CD8-positive, alpha-beta memory T cell (primary cell): ENCODE measurements at regions not wholly inside any gene's neighbourhood (a gene's known extent, or its start where the extent isn't known, plus 50 kb on each side); places are given as distances from the start of the nearest gene placed in this dataset.

ENCODE experiments used
- CTCF ChIA-PET: fragments of 350-600 bp; sonication (Branson Sonifier 250); formaldehyde crosslinking; loops from one replicate; lab custom pipeline; 2021; ENCODE audit warnings: antibody characterized with exemption; lab: Charles Lee
- POLR2A ChIA-PET: fragments of 350-600 bp; sonication (Branson Sonifier 250); formaldehyde crosslinking; loops from one replicate; lab custom pipeline; 2021; ENCODE audit warnings: antibody characterized with exemption; lab: Charles Lee
- DNase-seq, 5 donors: peaks; one replicate each; pipeline versions ENCODE4 v3.0.0 to v3.0.0-alpha.2; 2020 to 2022; ENCODE audit warnings: mixed read lengths in 1 of 5
- H3K27ac ChIP-seq: one replicate; pipeline ENCODE4 v1.7.0; 2013; ENCODE audit warnings: low read depth, mild to moderate bottlenecking, low read length, moderate library complexity
- H3K27me3 ChIP-seq: 2 replicates; pipeline ENCODE4 v1.7.0; 2013; ENCODE audit warnings: low read length, mild to moderate bottlenecking; ENCODE audit not compliant: insufficient read depth, poor library complexity, severe bottlenecking
- H3K36me3 ChIP-seq: 2 replicates; pipeline ENCODE4 v1.7.0; 2013; ENCODE audit warnings: mild to moderate bottlenecking, low read length, moderate library complexity; ENCODE audit not compliant: insufficient read depth
- H3K4me1 ChIP-seq: 2 replicates; pipeline ENCODE4 v1.7.0; 2013; ENCODE audit warnings: mild to moderate bottlenecking, low read length, moderate library complexity; ENCODE audit not compliant: insufficient read depth
- H3K4me3 ChIP-seq: 2 replicates; pipeline ENCODE4 v1.7.0; 2013; ENCODE audit warnings: mild to moderate bottlenecking, low read length
- H3K9me3 ChIP-seq: 2 replicates; pipeline ENCODE4 v1.7.0; 2013; ENCODE audit warnings: mild to moderate bottlenecking, low read length
- H3K27ac Mint-ChIP-seq, 8 donors: one replicate each; pipeline ENCODE4 v1.8.0; 2020 to 2021; ENCODE audit warnings: mixed read lengths in 8 of 8, mild to moderate bottlenecking in 6 of 8, inconsistent platforms in 3 of 8, moderate library complexity in 3 of 8
- H3K27me3 Mint-ChIP-seq, 2 donors: one replicate each; pipeline ENCODE4 v1.8.0; 2020 to 2021; ENCODE audit warnings: mixed read lengths in 2 of 2, mild to moderate bottlenecking in 1 of 2, moderate library complexity in 1 of 2
- H3K36me3 Mint-ChIP-seq, 3 donors: one replicate each; pipeline ENCODE4 v1.8.0; 2020 to 2021; ENCODE audit warnings: mixed read lengths in 3 of 3, inconsistent platforms in 1 of 3, mild to moderate bottlenecking in 1 of 3
- H3K4me1 Mint-ChIP-seq, 3 donors: one replicate each; pipeline ENCODE4 v1.8.0; 2020 to 2021; ENCODE audit warnings: mixed read lengths in 3 of 3, inconsistent platforms in 1 of 3, mild to moderate bottlenecking in 1 of 3
- H3K4me3 Mint-ChIP-seq, 7 donors: one replicate each; pipeline ENCODE4 v1.8.0; 2020 to 2021; ENCODE audit warnings: mixed read lengths in 7 of 7, mild to moderate bottlenecking in 6 of 7, moderate library complexity in 4 of 7, inconsistent platforms in 2 of 7
- H3K9me3 Mint-ChIP-seq, 5 donors: one replicate each; pipeline ENCODE4 v1.8.0; 2020 to 2022; ENCODE audit warnings: mixed read lengths in 5 of 5, mild to moderate bottlenecking in 3 of 5, moderate library complexity in 2 of 5, inconsistent platforms in 1 of 5

- Mint-ChIP-seq H3K4me1 (no peaks in the 10 kb centered on the region), H3K36me3 (no peaks in the 10 kb centered on the region), H3K9me3 (peaks cover 2 to 10% (median 4%) of the 10 kb centered on the region in 5 donors), H3K27me3 (no peaks in the 10 kb centered on the region), H3K4me3 (no peak overlapping the region), H3K27ac (no peak overlapping the region)
- Histone ChIP-seq H3K27ac (no peak overlapping the region), H3K36me3 (no peaks in the 10 kb centered on the region), H3K9me3 (no peaks in the 10 kb centered on the region), H3K4me1 (no peaks in the 10 kb centered on the region), H3K27me3 (no peaks in the 10 kb centered on the region), H3K4me3 (no peak overlapping the region)
- ChIA-PET CTCF (no interaction called here), POLR2A (no interaction called here)
- DNase-seq: no peak
Observed at GRCh38 chr4:23999714-24000469, 110.0 kb upstream of the PPARGC1A start.

DNA sequence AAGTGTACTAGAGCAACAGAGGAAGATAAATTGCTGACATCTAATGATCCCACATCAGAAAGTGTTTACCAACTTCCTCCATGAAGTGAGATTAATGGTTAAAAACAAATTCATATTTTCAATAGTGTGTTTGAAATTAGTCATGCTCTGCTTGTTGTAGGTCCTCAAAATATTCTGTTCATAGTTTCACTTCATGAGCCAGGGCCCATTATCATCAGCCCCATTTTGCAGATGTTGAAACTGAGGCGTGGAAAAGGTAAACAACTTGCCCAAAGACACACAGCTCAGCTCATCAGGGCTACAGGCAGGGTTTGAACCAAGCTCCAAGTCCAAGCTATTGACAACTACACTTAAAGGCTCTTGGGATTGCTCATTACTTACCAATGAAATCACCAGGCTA lies 103.5 kb upstream of the PPARGC1A start:
- no peaks in the 10 kb centered on the region for H3K4me1 Mint-ChIP-seq
- POLR2A ChIA-PET: no interaction called here
- Histone ChIP-seq H3K4me3 (no peak overlapping the region), H3K9me3 (no peaks in the 10 kb centered on the region), H3K27me3 (no peaks in the 10 kb centered on the region), H3K27ac (no peak overlapping the region), H3K36me3 (no peaks in the 10 kb centered on the region), H3K4me1 (no peaks in the 10 kb centered on the region)
- no peak overlapping the region for H3K4me3 Mint-ChIP-seq
- no peak for DNase-seq
- CTCF ChIA-PET: no interaction called here
- no peak overlapping the region for H3K27ac Mint-ChIP-seq
- H3K9me3 Mint-ChIP-seq: peaks cover 0 to 4% (median 3%) of the 10 kb centered on the region in 5 donors
- no peaks in the 10 kb centered on the region for H3K27me3 Mint-ChIP-seq
- H3K36me3 Mint-ChIP-seq: no peaks in the 10 kb centered on the region

DNA sequence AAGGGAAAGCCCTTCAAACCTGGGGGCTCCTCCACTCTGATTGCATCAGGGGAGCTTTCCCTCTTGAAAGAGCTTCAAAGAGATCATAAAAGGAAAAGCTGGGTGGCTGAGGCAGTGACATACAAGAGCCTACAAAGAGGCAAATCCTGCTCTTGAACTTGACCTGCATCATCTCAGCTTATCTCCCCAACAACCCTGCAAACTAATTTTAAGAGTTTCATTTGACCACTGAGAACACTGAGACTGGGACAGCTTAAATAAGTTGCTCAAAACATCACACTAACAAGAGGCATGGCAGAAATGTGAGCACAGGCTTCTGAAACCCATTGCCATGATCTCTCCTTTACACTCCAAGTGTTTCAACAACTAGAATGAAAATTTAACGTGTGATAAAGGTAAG lies 101.6 kb upstream of the PPARGC1A start:
- no peak for DNase-seq
- H3K9me3 ChIP-seq: no peaks in the 10 kb centered on the region
- H3K4me1 ChIP-seq: no peaks in the 10 kb centered on the region
- no peak overlapping the region for H3K27ac Mint-ChIP-seq
- ChIA-PET POLR2A (no interaction called here), CTCF (no interaction called here)
- peaks cover 2 to 4% (median 3%) of the 10 kb centered on the region in 5 donors for H3K9me3 Mint-ChIP-seq
- H3K27me3 Mint-ChIP-seq: no peaks in the 10 kb centered on the region
- no peaks in the 10 kb centered on the region for H3K36me3 ChIP-seq
- H3K4me3 ChIP-seq: no peak overlapping the region
- no peak overlapping the region for H3K27ac ChIP-seq
- H3K36me3 Mint-ChIP-seq: no peaks in the 10 kb centered on the region
- no peaks in the 10 kb centered on the region for H3K4me1 Mint-ChIP-seq
- no peak overlapping the region for H3K4me3 Mint-ChIP-seq
- H3K27me3 ChIP-seq: no peaks in the 10 kb centered on the region

DNA sequence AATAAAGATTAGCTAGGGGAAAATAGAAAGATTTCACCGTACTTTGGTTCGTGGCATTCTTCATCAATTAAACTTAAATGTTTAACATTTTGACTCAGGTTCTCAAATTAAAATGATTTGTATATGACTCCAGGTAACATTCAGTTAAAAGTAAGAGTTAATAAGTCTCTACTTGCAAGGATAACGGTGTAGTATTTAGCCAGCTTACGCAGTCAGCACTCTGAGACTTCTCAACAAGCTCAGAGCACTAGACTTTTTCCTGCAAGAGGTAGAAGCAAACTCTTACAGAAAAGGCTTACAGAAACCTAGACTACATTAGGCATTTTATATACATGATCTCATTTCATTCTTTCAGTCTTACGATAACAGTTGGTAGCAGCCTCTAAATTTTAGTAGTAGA lies 96.4 kb upstream of the PPARGC1A start:
- no peaks in the 10 kb centered on the region for H3K27me3 Mint-ChIP-seq
- Histone ChIP-seq H3K36me3 (no peaks in the 10 kb centered on the region), H3K4me3 (no peak overlapping the region), H3K27me3 (no peaks in the 10 kb centered on the region), H3K4me1 (no peaks in the 10 kb centered on the region), H3K27ac (no peak overlapping the region), H3K9me3 (no peaks in the 10 kb centered on the region)
- H3K4me3 Mint-ChIP-seq: no peak overlapping the region
- H3K36me3 Mint-ChIP-seq: no peaks in the 10 kb centered on the region
- no peaks in the 10 kb centered on the region for H3K4me1 Mint-ChIP-seq
- no peak overlapping the region for H3K27ac Mint-ChIP-seq
- no peak for DNase-seq
- H3K9me3 Mint-ChIP-seq: peaks cover 2 to 12% (median 2%) of the 10 kb centered on the region in 5 donors
- ChIA-PET CTCF (no interaction called here), POLR2A (no interaction called here)

DNA sequence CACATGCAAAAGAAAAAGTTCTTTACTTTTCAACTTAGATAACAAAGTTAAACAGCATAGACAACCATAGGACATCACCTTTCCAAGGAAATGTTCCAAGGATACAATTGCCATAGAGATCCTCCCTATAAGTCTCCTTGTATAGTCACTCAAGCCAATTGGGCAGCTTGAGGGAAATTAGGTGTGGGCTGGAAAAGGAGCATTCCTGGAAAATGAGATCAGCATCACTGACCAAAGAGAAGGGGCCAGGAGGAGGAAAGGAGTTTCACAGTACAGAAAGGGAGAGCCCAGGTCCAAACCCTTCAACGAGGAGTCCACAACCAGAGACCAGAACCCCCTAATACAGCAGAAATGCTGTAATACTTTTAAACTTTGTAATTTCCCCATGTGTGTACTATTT lies 91.5 kb upstream of the PPARGC1A start:
- POLR2A ChIA-PET: no interaction called here
- Histone ChIP-seq H3K27me3 (no peaks in the 10 kb centered on the region), H3K4me3 (no peak overlapping the region), H3K36me3 (no peaks in the 10 kb centered on the region), H3K27ac (no peak overlapping the region), H3K9me3 (no peaks in the 10 kb centered on the region), H3K4me1 (no peaks in the 10 kb centered on the region)
- no peaks in the 10 kb centered on the region for H3K36me3 Mint-ChIP-seq
- no peak for DNase-seq
- H3K4me3 Mint-ChIP-seq: no peak overlapping the region
- no peak overlapping the region for H3K27ac Mint-ChIP-seq
- H3K4me1 Mint-ChIP-seq: no peaks in the 10 kb centered on the region
- CTCF ChIA-PET: no interaction called here
- H3K27me3 Mint-ChIP-seq: no peaks in the 10 kb centered on the region
- peaks cover 2 to 9% (median 7%) of the 10 kb centered on the region in 5 donors for H3K9me3 Mint-ChIP-seq

GRCh38 chr4:23979534-23979933 lies 89.7 kb upstream of the PPARGC1A start:
- no peaks in the 10 kb centered on the region for H3K36me3 Mint-ChIP-seq
- no peaks in the 10 kb centered on the region for H3K27me3 Mint-ChIP-seq
- DNase-seq: no peak
- POLR2A ChIA-PET: no interaction called here
- H3K27ac ChIP-seq: no peak overlapping the region
- no peaks in the 10 kb centered on the region for H3K9me3 ChIP-seq
- H3K4me1 Mint-ChIP-seq: no peaks in the 10 kb centered on the region
- H3K4me3 Mint-ChIP-seq: no peak overlapping the region
- H3K4me3 ChIP-seq: no peak overlapping the region
- H3K27ac Mint-ChIP-seq: no peak overlapping the region
- no peaks in the 10 kb centered on the region for H3K4me1 ChIP-seq
- CTCF ChIA-PET: no interaction called here
- peaks cover 2 to 12% (median 8%) of the 10 kb centered on the region in 5 donors for H3K9me3 Mint-ChIP-seq
- H3K27me3 ChIP-seq: no peaks in the 10 kb centered on the region
- H3K36me3 ChIP-seq: no peaks in the 10 kb centered on the region

- Mint-ChIP-seq H3K4me1 (no peaks in the 10 kb centered on the region), H3K36me3 (no peaks in the 10 kb centered on the region), H3K27ac (no peak overlapping the region), H3K9me3 (peaks cover 2 to 12% (median 8%) of the 10 kb centered on the region in 5 donors), H3K4me3 (no peak overlapping the region), H3K27me3 (no peaks in the 10 kb centered on the region)
- H3K36me3 ChIP-seq: no peaks in the 10 kb centered on the region
- ChIA-PET POLR2A (no interaction called here), CTCF (interaction anchor here (0.6 kb wide), 1 partner anchor 70 kb away, joined by 3 read pairs; no protein-coding TSS in a partner anchor)
- no peak overlapping the region for H3K4me3 ChIP-seq
- H3K27ac ChIP-seq: no peak overlapping the region
- H3K9me3 ChIP-seq: no peaks in the 10 kb centered on the region
- H3K4me1 ChIP-seq: no peaks in the 10 kb centered on the region
- H3K27me3 ChIP-seq: no peaks in the 10 kb centered on the region
- no peak for DNase-seq
Observed at GRCh38 chr4:23978002-23978401, 88.2 kb upstream of the PPARGC1A start.

DNA sequence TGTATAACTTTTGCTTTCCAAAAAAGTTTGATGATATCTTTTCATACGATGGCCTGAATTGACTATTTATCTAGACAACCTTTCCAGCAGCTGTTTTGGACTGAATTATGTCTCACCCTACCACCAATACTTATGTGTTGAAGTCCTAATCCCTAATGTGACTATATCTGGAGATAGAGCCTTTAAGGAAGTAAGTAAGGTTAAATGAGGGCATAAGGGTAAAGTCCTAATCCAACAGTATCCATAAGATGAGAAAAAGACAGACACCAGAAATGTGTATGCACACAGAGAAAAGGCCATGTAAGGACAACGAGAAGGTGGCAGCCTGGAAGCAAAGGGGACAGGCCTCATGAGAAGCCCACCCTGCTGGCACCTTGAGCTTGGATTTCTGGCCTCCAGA lies 86.6 kb upstream of the PPARGC1A start:
- no peaks in the 10 kb centered on the region for H3K27me3 ChIP-seq
- Mint-ChIP-seq H3K27ac (no peak overlapping the region), H3K4me3 (no peak overlapping the region), H3K9me3 (peaks cover 2 to 12% (median 7%) of the 10 kb centered on the region in 5 donors), H3K36me3 (no peaks in the 10 kb centered on the region), H3K4me1 (no peaks in the 10 kb centered on the region), H3K27me3 (no peaks in the 10 kb centered on the region)
- H3K9me3 ChIP-seq: no peaks in the 10 kb centered on the region
- no peak for DNase-seq
- H3K4me3 ChIP-seq: no peak overlapping the region
- H3K27ac ChIP-seq: no peak overlapping the region
- POLR2A ChIA-PET: no interaction called here
- no peaks in the 10 kb centered on the region for H3K36me3 ChIP-seq
- CTCF ChIA-PET: no interaction called here
- H3K4me1 ChIP-seq: no peaks in the 10 kb centered on the region
